GM12875 (cell line): ENCODE measurements at regions not wholly inside any gene's neighbourhood (a gene's known extent, or its start where the extent isn't known, plus 50 kb on each side); places are given as distances from the start of the nearest gene placed in this dataset.

Experiments used
- H3K4me3 ChIP-seq: one replicate; pipeline ENCODE4 v1.5.1; 2011; ENCODE audit warnings: low read depth, low read length, control low read depth
- CTCF ChIP-seq: IDR thresholded peaks from 2 replicates; pipeline ENCODE4 v1.5.1; 2011; ENCODE audit warnings: low read depth, mild to moderate bottlenecking, control low read depth, inconsistent platforms, low read length, moderate library complexity, borderline replicate concordance; ENCODE audit not compliant: insufficient read depth

- H3K4me3 ChIP-seq: no peak overlapping the region
- TF ChIP-seq CTCF: no peak
Measured at GRCh38 chr3:34235096-34235495, 436.7 kb downstream of the PDCD6IP start.

DNA sequence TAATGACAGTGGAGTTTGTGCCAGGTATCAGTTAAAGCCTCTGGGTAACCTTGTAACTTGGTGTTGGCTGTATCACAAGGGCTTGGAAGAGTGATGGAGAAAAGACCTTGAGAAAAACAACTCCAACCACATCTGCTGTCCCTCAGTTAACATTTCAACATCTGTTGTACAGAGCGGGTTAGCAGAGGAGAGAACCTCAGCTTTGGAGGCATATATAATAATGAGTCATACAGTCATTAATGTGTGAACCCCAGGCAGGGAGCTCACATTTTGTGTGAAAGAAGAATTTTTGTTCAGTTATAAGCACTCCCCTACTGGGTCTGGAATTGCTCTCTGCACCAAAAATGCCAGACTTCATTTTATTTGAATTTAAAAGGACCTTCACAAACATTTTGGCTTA, 439.5 kb downstream of the PDCD6IP start:
- TF ChIP-seq CTCF: no peak
- no peak overlapping the region for H3K4me3 ChIP-seq

- TF ChIP-seq CTCF: no peak
- no peak overlapping the region for H3K4me3 ChIP-seq
Measured at GRCh38 chr3:34238407-34238806, 440.0 kb downstream of the PDCD6IP start.

- TF ChIP-seq CTCF: no peak
- H3K4me3 ChIP-seq: no peak overlapping the region
Measured at GRCh38 chr3:34239287-34239686, 440.9 kb downstream of the PDCD6IP start.

- no peak for TF ChIP-seq CTCF
- H3K4me3 ChIP-seq: no peak overlapping the region
Measured at GRCh38 chr3:34239875-34240274, 441.4 kb downstream of the PDCD6IP start.

- TF ChIP-seq CTCF: no peak
- H3K4me3 ChIP-seq: no peak overlapping the region
Measured at GRCh38 chr3:34247401-34247800, 449.0 kb downstream of the PDCD6IP start.

DNA sequence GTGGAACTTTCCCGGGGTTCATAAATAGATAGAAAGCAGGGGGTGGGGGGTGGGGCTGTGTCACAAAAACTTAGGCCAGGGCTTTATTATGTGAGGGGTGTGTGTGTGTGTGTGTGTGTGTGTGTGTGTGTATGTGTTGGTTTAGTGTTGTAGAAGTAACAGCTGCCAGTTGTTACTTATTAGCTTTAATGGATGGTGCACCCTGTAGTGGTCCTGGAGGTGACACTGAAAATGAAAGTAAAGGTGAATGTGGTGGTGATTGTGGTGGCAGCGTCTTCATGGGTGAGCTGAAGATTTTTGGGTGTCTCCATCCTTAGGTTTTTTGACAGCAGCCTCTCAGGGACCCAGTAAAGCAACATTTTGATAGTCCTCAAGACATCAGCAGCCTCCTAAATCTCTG, 449.9 kb downstream of the PDCD6IP start:
- TF ChIP-seq CTCF: no peak
- no peak overlapping the region for H3K4me3 ChIP-seq
